A549 (cell line): ENCODE measurements at regions not wholly inside any gene's neighbourhood (a gene's known extent, or its start where the extent isn't known, plus 50 kb on each side); places are given as distances from the start of the nearest gene placed in this dataset.

ENCODE experiments used
- ATAC-seq, 2 experiments: fragments of 200-7000 bp in 1 of 2; fragments of >200 bp in 1 of 2; cut with Nextera tagmentation in 1 of 2; cut with Tn5 transposase in 1 of 2; 3 replicates each; pipeline versions ENCODE4 v1.8.0 to v1.9.1; 2018 to 2020; ENCODE audit warnings: mild to moderate bottlenecking in 1 of 2, moderate library complexity in 1 of 2
- CTCF ChIA-PET: fragments of 300-600 bp; sonication (Branson Sonifier 250); formaldehyde crosslinking; extraction: SDS; loops from one replicate; lab custom pipeline; 2021; ENCODE audit warnings: antibody characterized with exemption, inconsistent platforms; lab: Yijun Ruan, JAX
- POLR2A ChIA-PET: fragments of 350-600 bp; formaldehyde crosslinking; extraction: SDS; loops from one replicate; lab custom pipeline; 2021; ENCODE audit warnings: antibody characterized with exemption, inconsistent platforms; lab: Yijun Ruan, JAX
- DNase-seq, 2 experiments: peaks; one replicate each; pipeline versions ENCODE4 v3.0.0 to v3.0.0-alpha.2; 2011 to 2016; ENCODE audit warnings: low read depth in 1 of 2, low spot score in 1 of 2
- FAIRE-seq: peaks from 2 replicates; lab custom pipeline; 2011; peaks lifted over from hg19 to GRCh38; lab: Jason Lieb, UNC
- H3K27ac ChIP-seq, 2 experiments: fragments of >200 bp; sonication (Bioruptor Twin); formaldehyde crosslinking; 3 replicates each; pipeline ENCODE4 v1.5.1; 2016 to 2017
- H3K4me1 ChIP-seq: fragments of >200 bp; sonication (Bioruptor Twin); formaldehyde crosslinking; 3 replicates; pipeline ENCODE4 v1.6.1; 2016
- H3K4me2 ChIP-seq: fragments of >200 bp; sonication (Bioruptor Twin); formaldehyde crosslinking; 3 replicates; pipeline ENCODE4 v1.6.1; 2016
- H3K4me3 ChIP-seq: fragments of >200 bp; sonication (Bioruptor Twin); formaldehyde crosslinking; 3 replicates; pipeline ENCODE4 v1.5.1; 2016
- H3K9me3 ChIP-seq: fragments of >200 bp; sonication (Bioruptor Twin); formaldehyde crosslinking; 3 replicates; pipeline ENCODE4 v1.6.1; 2016
- BCL3 ChIP-seq: fragments of >200 bp; sonication (Bioruptor Twin); formaldehyde crosslinking; IDR thresholded peaks from 3 replicates; pipeline ENCODE4 v1.6.1; 2016
- CEBPB ChIP-seq, 2 experiments: fragments of >200 bp in 1 of 2; sonication (Bioruptor Twin) in 1 of 2; formaldehyde crosslinking in 1 of 2; IDR thresholded peaks; 2 replicates each; pipeline ENCODE4 v1.6.1; 2012 to 2016
- EHF ChIP-seq: fragments of 250-450 bp; sonication (Bioruptor Pico); IDR thresholded peaks from 2 replicates; pipeline ENCODE4 v1.5.0; 2020; ENCODE audit warnings: mild to moderate bottlenecking
- ELK1 ChIP-seq: fragments of 150-350 bp; IDR thresholded peaks from 2 replicates; pipeline ENCODE4 v1.6.1; 2014; ENCODE audit warnings: low read depth, mild to moderate bottlenecking, low read length
- FOXS1 ChIP-seq: fragments of 250-450 bp; sonication (Bioruptor Pico); IDR thresholded peaks from 2 replicates; pipeline ENCODE4 v1.5.0; 2020; ENCODE audit warnings: mild to moderate bottlenecking, moderate library complexity
- HES2 ChIP-seq: fragments of >200 bp; sonication (Bioruptor Twin); formaldehyde crosslinking; IDR thresholded peaks from 2 replicates; pipeline ENCODE4 v1.6.1; 2016
- HOXB13 ChIP-seq: fragments of 250-450 bp; sonication (Bioruptor Pico); IDR thresholded peaks from 2 replicates; pipeline ENCODE4 v1.5.0; 2020; ENCODE audit warnings: low read depth, mild to moderate bottlenecking, moderate library complexity
- HOXB5 ChIP-seq: fragments of 250-450 bp; sonication (Bioruptor Pico); IDR thresholded peaks from 2 replicates; pipeline ENCODE4 v1.5.0; 2020; ENCODE audit warnings: mild to moderate bottlenecking, moderate library complexity
- KDM5A ChIP-seq: fragments of 200-600 bp; sonication (generic); IDR thresholded peaks from 2 replicates; pipeline ENCODE4 v1.6.1; 2016; ENCODE audit warnings: antibody characterized with exemption, mild to moderate bottlenecking
- MAX ChIP-seq: IDR thresholded peaks from 2 replicates; pipeline ENCODE4 v1.6.1; 2012
- NPAS2 ChIP-seq: fragments of 250-450 bp; sonication (Bioruptor Pico); IDR thresholded peaks from 2 replicates; pipeline ENCODE4 v1.8.0; 2022; ENCODE audit warnings: mild to moderate bottlenecking, moderate library complexity, borderline replicate concordance
- PBX3 ChIP-seq: IDR thresholded peaks from 2 replicates; pipeline ENCODE4 v1.6.1; 2012
- RAD21 ChIP-seq, 2 experiments: fragments of >200 bp in 1 of 2; sonication (Bioruptor Twin) in 1 of 2; formaldehyde crosslinking in 1 of 2; IDR thresholded peaks in 1 of 2; conservative IDR thresholded peaks in 1 of 2; 2 replicates in 1 of 2; 3 replicates in 1 of 2; pipeline ENCODE4 v1.6.1; 2012 to 2018; ENCODE audit warnings: inconsistent platforms in 1 of 2
- RFX5 ChIP-seq: fragments of 450-650 bp; IDR thresholded peaks from 2 replicates; pipeline ENCODE4 v1.7.1; 2014; ENCODE audit warnings: antibody characterized with exemption, mild to moderate bottlenecking, moderate library complexity
- SMC3 ChIP-seq: fragments of >200 bp; sonication (Bioruptor Twin); formaldehyde crosslinking; IDR thresholded peaks from 3 replicates; pipeline ENCODE4 v1.6.1; 2018; ENCODE audit warnings: inconsistent platforms
- WGBS: methylation state at CpG from one replicate; pipeline ENCODE4 v1.1.6; 2017; ENCODE audit errors: missing lambda C conversion rate; 5-methylcytosine and 5-hydroxymethylcytosine counted together

GRCh38 chr6:141133836-141134235 lies 998.9 kb upstream of the GJE1 start:
- DNase-seq (no peak), FAIRE-seq (no peak), ATAC-seq (no peak)
- TF ChIP-seq NPAS2 (CRISPR knock-in tag) = no peak
- TF ChIP-seq HOXB5 = no peak
- H3K27ac ChIP-seq = no peak overlapping the region
- H3K4me1 ChIP-seq = no peaks in the 10 kb centered on the region
- WGBS = 37% methylated on average over 3 of the region's 3 CpGs
- POLR2A ChIA-PET = no interaction called here
- CTCF ChIA-PET = no interaction called here
- no peak overlapping the region for H3K4me3 ChIP-seq
- H3K4me2 ChIP-seq = no peak overlapping the region
- H3K9me3 ChIP-seq = no peaks in the 10 kb centered on the region

- H3K4me1 ChIP-seq = no peaks in the 10 kb centered on the region
- no peak for FAIRE-seq
- DNase-seq = no peak
- H3K27ac ChIP-seq = no peak overlapping the region
- no peak overlapping the region for H3K4me2 ChIP-seq
- CTCF ChIA-PET = no interaction called here
- no peak overlapping the region for H3K4me3 ChIP-seq
- POLR2A ChIA-PET = no interaction called here
- ATAC-seq = no peak
- TF ChIP-seq PBX3 = no peak
- TF ChIP-seq, all 56 proteins: peak for 0
- no peaks in the 10 kb centered on the region for H3K9me3 ChIP-seq
- 93% methylated on average over 1 of the region's 1 CpG for WGBS
These were observed 999.4 kb upstream of the GJE1 start for GRCh38 chr6:141133346-141133745.

GRCh38 chr6:141131616-141132015 lies 1001.1 kb upstream of the GJE1 start:
- no peak for TF ChIP-seq FOXS1 (CRISPR knock-in tag)
- no peak for TF ChIP-seq HES2
- TF ChIP-seq BCL3 = no peak
- TF ChIP-seq ELK1 = no peak
- TF ChIP-seq EHF (CRISPR knock-in tag) = no peak
- 54% methylated on average over 3 of the region's 3 CpGs for WGBS
- Histone ChIP-seq H3K4me3 (no peak overlapping the region), H3K4me1 (no peaks in the 10 kb centered on the region), H3K27ac (no peak overlapping the region), H3K9me3 (no peaks in the 10 kb centered on the region), H3K4me2 (no peak overlapping the region)
- ChIA-PET CTCF (no interaction called here), POLR2A (no interaction called here)
- FAIRE-seq (no peak), DNase-seq (no peak), ATAC-seq (no peak)

GRCh38 chr6:141123497-141123896 lies 1009.2 kb upstream of the GJE1 start:
- no peak for ATAC-seq
- no peak for FAIRE-seq
- no peak for DNase-seq
- Histone ChIP-seq H3K4me3 (no peak overlapping the region), H3K4me1 (no peaks in the 10 kb centered on the region), H3K27ac (no peak overlapping the region)
- TF ChIP-seq RFX5 = no peak
- TF ChIP-seq RAD21 (conservative IDR thresholded peaks at IDR 0.05 in 1 of 2, IDR thresholded peaks at IDR 0.05 in 1 of 2) = no peak
- TF ChIP-seq MAX = no peak
- TF ChIP-seq CEBPB (IDR thresholded peaks at IDR 0.05) = no peak
- TF ChIP-seq SMC3 = no peak
- no peak for TF ChIP-seq HOXB13 (CRISPR knock-in tag)
- TF ChIP-seq KDM5A = no peak
- TF ChIP-seq, all 56 proteins: peak for 0
- ChIA-PET CTCF (no interaction called here), POLR2A (no interaction called here)
- H3K9me3 ChIP-seq = no peaks in the 10 kb centered on the region
- H3K4me2 ChIP-seq = no peak overlapping the region
